HTR-8/SVneo (cell line): ENCODE measurements at regions not wholly inside any gene's neighbourhood (a gene's known extent, or its start where the extent isn't known, plus 50 kb on each side); places are given as distances from the start of the nearest gene placed in this dataset.
"Not testable (repeated sequence)": the region's sequence is repeated elsewhere in the genome, so short reads cannot be mapped to it uniquely, and the experiment has no call there.

Experiments
- DNase-seq: peaks from one replicate; pipeline ENCODE4 v3.0.0; 2011; ENCODE audit warnings: low spot score, mixed read lengths; ENCODE audit not compliant: insufficient read length
- FAIRE-seq: peaks from 2 replicates; lab custom pipeline; 2011; peaks lifted over from hg19 to GRCh38; lab: Jason Lieb, UNC

DNA sequence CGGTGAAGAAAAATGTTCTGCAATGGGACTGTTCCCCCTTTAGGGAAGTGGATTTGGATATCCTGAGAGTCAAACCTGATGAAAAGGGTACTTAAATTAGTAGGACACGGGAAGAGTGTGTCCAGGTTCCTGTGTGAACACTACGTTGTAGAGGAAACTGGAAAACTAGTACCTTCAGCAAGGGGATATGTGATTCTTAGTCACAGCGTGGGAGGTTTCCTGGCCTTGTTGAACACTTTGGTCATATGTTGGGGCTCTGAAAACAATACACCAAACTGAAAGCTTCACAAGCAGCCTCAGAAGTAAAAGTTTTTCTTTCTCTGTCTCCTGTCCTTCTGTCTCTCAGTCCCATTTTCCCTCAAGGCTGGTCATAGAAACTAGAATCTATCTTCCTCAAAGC is 306.9 kb upstream of the GLI3 start:
- DNase-seq (no peak), FAIRE-seq (no peak)

DNA sequence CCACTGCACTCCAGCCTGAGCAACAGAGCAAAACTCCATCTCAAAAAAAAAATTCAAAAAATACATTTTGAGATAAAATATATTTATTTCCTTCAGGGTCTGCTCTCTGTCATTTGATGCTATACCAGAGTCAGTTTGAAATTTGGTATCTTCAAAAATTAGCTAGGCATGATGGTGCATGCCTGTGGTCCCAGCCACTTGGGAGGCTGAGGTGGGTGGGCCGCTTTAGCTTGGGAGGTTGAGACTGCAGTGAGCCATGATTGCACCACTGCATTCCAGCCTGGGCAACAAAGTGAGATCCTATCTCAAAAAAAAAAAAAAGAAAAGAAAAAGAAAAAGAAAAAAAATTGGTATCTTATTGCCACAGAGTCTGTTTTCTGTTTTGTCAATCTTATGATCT is 305.4 kb upstream of the GLI3 start:
- not testable (repeated sequence) for FAIRE-seq, DNase-seq

DNA sequence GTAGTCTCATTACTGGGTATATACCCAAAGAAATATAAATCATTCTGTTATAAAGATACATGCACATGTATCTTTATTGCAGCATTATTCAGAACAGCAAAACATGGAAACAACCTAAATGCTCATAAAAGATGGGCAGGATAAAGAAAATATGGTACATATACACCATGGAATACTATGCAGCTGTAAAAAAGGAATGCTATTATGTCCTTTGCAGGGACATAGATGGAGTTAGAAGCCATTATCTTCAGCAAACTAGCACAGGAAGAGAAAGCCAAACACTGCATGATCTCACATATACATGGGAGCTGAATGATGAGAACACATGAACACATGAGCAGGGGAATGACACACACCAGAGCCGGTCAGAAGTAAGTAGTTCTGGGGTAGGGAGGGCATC is 297.4 kb upstream of the GLI3 start:
- no peak for FAIRE-seq
- DNase-seq, result no peak

DNA sequence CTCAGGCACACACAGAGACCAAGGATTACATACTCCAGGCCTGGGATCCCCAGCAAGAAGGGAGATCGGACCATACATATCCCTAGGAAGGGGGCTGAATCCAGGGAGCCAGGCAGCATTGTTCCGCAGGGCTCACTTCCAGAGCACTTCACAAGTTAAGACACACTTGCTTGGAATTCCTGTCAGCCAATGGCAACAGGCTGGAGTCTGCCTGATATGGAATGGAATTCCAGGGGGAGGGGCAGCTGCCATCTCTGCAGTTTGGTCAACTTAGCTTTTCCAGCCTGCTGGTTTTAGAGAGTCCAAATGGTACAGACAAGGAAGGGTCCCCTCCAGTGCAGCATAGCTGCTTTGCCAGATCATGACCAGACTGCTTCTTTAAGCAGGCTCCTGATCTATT is 290.0 kb upstream of the GLI3 start:
- no peak for FAIRE-seq

DNA sequence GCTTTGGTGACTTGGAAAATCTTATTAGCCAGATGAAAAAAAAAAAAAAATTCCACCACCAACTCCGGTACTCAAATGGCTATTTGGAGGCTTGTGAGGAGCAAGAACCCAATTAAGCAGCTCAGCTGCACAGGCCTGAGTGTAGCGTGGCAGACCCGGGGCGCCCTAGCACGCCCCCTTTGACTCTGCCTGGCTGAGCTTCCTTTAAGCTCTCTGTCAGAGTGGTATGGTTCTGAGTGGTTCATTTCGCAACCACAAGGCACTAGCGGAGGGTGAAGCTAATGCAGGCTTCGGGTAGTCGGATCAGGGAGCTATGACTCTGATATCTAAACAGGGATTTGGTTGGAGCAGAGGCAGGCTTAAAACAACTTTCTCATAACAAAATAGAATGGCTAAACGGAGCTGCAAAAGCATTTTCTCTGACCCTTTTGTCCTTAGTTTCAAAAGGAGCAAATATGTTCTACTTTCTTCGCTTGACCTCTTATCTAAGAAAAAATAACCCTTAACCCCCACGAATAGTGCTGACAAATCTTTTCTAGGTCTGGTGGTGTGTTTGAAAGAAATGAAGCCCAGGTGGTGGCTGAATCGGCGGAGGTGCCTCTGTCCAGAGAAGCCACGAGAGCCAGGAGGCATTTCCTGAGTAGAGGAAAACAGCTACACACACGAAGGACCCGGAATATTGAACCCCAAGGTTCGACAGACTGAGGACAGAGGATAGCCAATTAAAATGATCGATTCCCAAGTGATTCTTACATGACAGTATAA is 285.4 kb upstream of the GLI3 start:
- DNase-seq, result no peak
- FAIRE-seq, result no peak

More for the DNA sequence above, 290.0 kb upstream of the GLI3 start:
- no peak for DNase-seq

DNA sequence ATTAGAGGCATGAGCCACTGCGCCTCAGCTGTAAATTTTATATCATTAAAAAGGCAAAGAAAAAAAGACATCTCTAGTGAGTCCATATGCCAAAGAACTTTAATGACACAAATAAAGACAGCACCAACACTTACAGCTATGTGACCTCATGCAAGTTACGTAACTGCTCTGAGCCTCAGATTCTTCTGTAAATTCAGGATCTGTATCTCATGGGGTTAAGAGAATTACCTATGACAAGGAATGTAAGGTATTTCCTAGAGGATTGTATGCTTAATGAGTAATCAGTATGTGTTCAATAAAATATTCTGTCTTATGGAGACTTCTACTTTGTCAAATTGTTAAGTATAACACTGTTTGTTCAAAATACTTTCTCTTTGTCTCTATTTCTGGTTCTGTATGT is 274.0 kb upstream of the GLI3 start:
- no peak for FAIRE-seq
- no peak for DNase-seq

DNA sequence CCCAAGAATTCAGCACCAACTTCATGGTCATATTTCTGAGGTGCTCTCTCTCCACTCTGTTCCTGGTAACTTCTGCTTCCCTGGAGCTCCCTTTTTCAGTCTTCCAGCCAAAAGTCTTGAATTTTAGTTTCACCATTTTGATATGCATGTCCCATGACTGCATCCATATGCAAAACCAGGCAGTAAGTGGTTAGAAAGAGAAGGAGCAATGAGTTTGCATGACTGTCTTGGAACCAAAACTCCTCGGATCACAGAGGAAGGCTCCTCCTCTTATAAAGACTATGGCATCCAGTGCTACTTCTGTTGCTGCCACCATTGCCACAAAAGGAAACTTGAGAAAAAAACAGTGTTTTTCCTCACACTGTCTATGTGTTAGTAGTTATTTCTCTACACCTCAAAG is 269.1 kb upstream of the GLI3 start:
- FAIRE-seq (no peak), DNase-seq (no peak)

DNA sequence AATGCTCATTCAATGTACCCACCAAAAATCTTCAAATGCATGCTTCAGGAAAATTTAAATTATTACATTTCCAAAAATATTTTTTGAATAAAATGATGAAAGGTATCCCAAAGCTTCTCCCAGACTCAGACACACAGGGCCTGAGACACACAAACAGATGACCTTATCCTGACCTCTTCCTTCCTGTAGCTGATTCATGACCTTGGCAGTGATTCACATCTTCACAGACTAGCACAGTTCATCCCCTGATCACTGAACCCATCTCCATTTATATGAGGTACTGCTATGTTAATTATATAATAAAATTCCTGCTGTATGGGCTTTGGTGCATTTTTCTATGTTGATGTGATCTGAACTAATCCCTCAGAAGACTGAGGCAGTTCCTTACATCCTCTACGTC is 265.0 kb upstream of the GLI3 start:
- FAIRE-seq (no peak), DNase-seq (no peak)

DNA sequence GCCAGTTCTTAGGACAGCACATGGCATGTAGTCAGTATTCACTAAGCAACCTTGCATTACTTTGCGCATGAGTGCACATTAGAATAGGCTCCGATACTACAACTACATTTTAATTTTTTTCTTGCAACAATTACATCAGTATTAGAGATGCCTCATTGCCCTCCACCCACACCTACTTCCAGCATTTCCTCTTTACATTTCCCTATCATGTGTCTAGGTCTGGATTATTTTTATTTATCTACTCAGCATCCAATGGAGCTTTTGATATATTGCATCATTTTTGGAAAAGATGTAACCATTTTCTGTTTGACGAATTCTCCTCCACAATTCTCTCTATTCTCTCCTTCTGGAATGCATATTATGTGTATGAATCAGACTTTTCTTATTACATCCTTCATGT is 258.2 kb upstream of the GLI3 start:
- DNase-seq, result no peak
- no peak for FAIRE-seq

DNA sequence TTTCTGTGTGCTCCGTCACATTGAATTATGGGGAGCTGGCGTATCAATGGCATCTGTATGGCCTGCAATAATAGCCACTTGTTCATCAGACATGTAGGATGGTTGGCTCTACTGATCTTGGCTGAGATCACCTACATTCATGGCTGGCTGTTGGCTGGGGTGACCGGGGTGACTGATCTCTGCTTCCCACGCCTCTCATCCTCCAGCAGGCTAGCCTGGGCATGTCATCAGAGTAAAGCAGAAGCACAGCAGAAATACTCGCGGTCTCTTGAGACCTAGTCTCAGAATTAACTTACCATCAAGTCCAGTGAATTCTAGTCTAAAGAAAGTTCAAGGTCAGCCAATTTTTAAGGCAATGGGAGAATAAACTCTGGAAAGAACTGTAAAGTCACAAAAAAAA is 257.7 kb upstream of the GLI3 start:
- no peak for DNase-seq
- FAIRE-seq, result no peak

DNA sequence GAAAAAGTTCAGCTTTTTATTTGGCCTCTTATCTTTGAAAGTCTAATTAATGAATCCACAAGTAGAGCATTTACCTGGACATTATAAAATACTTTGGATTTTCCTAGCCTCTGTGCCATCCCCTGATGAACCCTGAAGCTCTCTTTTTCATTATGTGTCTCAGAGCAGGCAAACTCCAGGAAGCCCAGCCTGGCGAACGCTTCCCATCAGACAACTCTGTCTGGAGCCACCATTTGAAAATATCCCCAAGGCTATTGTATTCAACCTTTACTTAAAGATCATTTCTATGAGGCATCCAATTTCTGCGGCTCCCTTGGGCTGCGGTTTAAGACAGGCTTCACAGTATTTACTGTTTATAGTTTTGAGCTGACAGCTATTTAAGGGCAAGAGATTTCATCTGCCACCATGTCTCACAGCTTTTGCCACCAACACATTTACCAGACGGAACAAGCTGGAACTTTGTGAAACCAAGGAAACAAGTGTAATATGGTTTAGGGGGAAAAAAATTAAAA is 257.2 kb upstream of the GLI3 start:
- no peak for FAIRE-seq
- no peak for DNase-seq

DNA sequence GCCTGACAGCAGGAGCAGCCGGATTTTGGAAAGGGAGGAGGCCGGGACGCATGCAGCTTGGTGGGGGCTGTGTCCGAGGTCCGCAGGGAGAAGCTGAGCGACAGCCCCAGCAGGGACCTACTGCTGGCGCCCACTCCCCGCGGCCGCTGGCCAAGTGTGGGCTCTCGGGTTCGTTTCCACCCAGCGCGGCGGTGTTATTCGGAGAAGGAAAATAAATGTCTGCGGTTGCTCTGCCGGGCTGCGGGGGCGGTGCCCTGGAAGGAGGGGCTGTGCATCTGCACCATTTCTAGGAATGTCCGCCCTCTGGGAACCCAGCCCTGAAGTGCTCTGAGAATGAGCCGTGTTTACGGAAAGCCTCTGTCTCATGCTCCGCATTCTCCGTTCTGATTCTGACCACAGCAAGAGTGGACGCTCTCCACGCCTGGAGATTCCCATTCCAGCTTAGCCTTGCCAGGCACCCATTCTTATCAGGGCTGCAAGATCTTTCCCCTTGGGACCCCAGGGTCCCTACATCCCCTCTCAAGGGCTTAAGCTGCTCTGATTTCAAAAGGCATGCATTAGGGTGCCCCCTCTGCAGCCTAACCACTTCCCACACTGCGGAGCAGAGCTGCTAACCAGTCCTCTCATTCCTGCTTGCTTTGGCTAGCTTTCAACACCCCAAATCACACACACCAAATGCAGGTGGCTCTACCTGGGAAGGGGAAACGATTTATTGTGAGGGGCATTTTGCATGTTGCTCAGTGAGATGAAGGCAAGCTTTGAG is 256.6 kb upstream of the GLI3 start:
- DNase-seq, result peak; percentile 61
- peak; percentile 86 for FAIRE-seq

DNA sequence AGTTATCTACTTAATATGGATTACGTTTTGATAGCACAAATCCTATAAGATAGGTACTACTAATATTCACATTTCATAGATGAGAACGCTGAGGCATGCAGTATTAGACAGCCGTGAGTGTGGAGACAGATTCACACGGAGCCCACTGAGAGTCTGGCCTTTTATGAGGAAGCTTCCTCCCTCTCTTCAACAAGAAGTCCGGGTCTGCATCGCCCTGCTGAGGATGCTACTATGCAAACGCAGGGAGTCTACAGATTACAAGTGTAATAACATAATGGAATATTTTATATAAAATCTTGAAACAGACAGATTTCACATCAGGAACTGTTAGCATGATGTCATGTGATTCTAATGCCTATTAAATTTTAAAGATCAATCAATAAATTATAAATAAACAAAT is 255.9 kb upstream of the GLI3 start:
- DNase-seq (no peak), FAIRE-seq (no peak)

DNA sequence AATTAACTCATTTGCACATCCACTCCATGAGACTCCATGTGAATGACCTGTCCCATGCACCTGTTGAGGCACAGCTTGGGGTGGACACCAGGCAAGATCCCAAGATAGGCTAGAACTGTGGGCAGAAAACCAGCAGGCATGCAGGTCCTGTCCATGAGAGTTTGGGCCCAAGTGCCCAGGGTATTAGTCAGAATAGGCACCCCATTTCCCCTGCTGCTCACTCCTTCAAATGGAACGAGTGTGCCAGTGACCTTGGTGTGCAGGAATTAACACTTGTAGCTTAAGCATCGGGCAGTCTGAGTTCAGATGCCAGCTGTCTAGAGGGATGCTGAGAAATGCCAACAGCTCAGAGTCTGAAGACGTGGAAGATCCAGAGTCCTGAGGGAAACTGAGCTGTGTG is 254.1 kb upstream of the GLI3 start:
- DNase-seq (no peak), FAIRE-seq (no peak)

DNA sequence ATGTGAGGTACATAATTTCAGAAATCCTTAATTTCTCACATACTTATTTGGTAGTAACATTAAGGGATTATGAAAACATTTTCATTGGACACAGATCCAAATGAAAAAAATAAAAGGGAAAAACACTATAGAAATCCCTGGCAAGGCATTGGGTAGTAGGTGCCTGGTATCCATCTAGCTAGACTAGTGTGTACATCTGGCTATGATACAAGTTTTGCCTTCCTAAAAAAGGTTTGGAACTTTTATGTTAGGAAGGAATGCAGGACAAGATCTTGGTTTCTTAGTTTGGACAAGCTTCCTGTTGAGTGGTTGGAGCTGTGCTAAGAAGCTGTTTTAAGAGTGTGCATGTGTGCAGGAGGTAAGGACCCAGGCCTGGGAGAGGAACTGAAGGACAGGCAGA is 252.3 kb upstream of the GLI3 start:
- no peak for DNase-seq
- no peak for FAIRE-seq

DNA sequence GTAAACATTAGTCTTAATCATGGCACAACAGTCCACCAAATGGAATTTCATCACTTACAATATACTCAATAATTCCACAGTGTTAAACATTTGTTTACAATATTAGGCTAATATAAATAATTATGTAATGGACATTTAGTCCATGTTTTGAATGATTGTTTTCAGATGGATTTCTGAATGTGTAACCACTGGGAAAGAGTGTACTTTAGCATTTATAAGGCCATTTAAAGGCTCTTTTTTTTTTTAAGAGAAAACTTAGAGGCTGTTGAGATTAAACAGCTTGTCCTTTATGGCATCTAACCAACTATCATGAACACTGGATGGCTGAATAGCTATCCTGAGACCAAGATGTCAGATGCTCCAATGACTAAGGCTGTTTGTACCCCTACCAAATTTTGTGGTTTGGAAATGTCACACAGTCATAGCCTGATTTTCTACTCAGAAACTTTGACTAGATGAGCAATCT is 248.3 kb upstream of the GLI3 start:
- no peak for FAIRE-seq
- no peak for DNase-seq

DNA sequence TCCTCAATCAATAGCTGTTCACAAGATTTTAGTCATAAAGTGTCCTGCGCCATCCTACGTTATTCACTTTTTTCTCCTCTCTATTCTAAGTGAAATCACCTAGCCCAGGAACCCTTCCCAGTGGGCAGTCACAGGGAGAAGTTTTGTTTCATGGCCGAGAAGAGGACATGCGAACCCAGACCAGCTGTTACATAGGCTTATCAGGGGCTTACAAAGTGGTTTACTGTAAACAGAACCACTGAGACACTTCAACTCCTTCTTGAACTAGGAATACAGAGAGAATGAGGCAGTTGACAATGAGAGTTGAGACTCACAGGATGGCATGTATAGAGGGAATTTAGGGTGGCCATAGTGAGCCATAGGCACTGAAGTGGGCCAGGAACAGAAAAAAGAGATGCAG is 246.9 kb upstream of the GLI3 start:
- no peak for FAIRE-seq
- DNase-seq, result no peak

DNA sequence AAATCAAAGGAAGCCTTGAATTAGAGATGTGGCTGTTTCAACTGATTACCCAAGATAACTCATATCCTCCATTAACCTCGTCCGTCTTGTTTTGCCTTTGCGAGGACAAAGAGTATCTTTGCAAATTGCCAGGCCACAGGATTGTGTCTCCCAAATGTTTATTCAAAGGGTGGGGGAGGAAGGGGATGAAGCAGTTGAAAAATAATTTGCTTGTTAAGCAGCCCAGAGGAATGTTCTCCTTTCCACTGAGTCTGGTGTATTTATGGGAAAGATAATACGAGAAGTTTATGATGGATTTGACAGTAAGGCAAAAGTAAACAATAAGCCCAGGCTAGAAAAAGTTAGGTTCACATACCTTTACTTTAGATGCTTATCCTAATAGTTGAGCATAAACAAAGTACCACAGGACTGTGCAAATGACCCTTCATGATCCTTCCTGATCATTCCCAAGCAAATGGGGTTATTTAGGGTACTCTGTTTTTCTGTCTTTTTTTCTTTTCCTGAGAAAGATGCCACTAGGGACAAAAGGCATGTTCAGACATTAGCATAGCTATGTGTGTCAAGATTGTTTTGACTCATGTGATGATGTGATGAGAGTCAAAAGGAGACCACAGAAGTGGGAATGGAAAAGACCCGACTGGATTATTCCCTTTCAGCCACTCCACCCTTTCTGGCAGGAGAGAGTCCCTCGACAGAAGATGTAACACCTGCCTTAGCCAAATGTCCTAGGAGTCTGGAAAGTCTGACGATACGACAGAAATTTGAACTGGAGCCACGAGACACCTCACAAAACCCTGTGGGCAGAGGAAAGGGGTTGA is 243.0 kb upstream of the GLI3 start:
- no peak for FAIRE-seq

DNA sequence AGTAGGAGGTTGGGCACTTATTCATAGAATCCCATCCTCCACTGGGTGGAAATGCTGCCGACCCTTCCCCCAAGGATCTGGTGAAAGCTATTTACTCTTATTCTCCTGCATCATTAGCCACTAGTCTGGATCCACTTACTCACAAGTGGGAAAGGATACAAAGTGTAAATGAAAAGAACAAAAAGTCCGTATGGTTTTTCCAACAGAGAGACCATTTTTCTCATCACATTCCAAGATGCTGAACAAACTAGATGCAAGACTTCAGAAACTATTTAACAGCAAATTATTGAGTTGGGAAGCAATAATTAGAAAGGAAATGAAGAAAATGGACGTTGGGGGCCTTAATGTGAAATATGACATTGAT is 242.4 kb upstream of the GLI3 start:
- no peak for FAIRE-seq

More for the DNA sequence above, 243.0 kb upstream of the GLI3 start:
- DNase-seq, result no peak

DNA sequence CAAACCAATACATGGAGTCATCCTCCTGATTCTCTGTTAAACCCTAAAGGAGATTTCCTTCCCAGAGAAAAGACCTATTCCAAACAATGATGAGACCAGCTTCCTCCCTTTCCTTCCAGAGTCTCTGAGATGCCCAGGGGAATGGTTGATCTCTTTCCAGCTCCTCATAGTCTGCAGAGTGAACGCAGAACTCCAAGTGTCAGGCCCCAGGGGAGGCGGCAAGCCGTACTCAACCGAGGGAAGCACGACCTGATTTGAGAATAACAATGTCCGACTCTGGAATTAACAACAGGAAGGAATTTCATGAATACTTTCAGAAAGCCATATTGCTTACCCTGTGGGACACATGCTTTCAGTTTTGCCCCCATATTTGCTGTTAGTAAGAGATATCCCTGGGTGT is 241.7 kb upstream of the GLI3 start:
- DNase-seq, result no peak
- no peak for FAIRE-seq

More for the DNA sequence above, 242.4 kb upstream of the GLI3 start:
- DNase-seq, result no peak

DNA sequence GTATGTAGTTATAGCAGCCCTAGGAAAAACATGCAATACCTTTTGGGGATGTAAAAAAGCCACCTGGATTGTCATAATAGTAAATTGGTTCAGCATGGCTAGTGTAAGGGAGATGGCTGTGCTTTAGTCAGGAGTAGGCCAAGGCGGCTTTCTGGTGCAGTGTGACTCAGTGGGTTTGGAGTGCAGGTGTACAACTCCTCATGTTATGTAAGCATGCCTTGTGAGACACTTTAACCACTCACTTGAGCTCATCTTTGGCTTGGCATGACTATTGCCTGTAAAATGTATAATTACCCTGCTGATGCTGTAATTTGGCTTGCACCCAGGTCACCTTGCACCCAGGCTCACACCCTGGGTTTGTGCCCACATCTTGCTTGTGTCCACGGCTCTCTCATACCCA is 239.2 kb upstream of the GLI3 start:
- FAIRE-seq (no peak), DNase-seq (no peak)
